ENCODE measurements at regions not wholly inside any gene's neighbourhood (a gene's known extent, or its start where the extent isn't known, plus 50 kb on each side); places are given as distances from the start of the nearest gene placed in this dataset.

DNA sequence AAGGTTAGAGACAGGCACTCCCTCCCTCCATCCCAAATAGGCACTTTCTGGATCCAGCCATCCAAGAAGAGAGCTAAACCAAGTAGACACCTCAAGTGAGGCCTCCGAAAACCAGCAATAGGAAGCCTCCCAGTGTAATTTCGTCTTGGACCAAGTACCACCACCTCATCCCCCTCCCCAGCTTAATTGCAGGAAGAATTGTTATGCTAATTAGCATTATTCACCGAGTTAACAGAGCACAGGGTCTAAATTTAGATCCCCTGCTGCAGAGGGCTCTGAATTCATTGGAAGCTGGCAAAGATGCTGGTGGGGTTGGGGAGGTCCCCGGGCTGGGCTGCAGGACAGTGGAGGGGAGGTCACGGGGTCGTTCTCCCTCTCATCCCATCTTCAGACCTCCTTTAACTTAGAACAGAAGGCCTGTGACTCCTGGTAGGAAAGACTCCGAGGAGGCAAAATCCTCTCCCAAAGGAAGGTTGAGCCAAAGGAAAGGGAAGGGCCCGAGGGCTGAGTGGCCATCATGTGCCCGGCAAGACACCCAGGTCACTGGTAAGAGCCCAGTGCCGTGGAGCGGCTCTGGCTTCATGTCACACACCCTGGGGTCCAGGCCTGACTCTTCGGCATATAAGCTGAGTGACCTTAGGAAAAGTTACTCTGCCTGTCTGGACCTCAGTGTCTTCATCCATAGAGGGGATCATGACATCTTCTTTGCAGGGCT is 209.2 kb upstream of the GRIK3 start:
- DNase-seq: no peak

DNA sequence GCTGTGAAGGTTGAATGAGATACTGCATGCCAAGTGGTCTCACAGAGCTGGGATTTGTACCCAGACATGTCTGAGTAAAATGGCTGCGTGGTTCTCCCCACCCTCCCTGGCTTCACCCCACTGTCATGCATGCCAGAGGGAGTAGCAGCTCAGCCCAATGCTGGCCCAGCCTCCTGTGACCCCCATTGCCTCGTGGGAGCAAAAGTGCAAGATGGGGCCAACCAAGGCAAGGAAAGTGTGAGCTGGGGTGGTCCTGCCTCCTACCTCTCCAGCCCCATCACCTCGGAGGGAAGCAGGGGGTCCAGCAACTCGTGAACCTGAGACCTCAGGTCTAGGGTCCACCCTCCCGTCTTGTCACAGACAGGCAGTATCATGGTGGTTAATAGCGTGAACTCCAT is 209.8 kb upstream of the GRIK3 start:
- DNase-seq: no peak

GRCh38 chr1:37244815-37245214 is 210.5 kb upstream of the GRIK3 start:
- no peak for DNase-seq

- no peak for DNase-seq
These were observed 212.3 kb upstream of the GRIK3 start for GRCh38 chr1:37246631-37247030.

DNA sequence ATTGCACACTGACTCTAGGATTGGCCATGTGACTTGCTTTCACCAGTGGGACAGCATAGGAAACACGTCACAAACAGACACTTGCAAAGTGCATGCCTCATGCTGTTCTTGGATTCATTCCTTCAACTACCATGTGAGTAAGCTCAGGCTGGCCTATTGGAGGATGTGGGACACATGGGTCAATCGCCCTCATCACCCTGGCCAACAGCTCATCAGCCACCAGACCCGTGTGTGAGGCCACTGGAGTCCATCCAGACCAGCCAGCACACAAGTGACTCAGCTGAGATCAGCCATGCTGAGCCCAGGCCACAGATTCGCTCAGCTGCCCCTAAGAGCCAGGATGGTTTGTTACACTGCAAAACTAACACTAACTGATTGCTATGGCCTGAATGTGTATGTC is 216.1 kb upstream of the GRIK3 start:
- no peak for DNase-seq

- no peak for DNase-seq
These were observed 219.1 kb upstream of the ZC3H12A start for GRCh38 chr1:37255136-37255795.

DNA sequence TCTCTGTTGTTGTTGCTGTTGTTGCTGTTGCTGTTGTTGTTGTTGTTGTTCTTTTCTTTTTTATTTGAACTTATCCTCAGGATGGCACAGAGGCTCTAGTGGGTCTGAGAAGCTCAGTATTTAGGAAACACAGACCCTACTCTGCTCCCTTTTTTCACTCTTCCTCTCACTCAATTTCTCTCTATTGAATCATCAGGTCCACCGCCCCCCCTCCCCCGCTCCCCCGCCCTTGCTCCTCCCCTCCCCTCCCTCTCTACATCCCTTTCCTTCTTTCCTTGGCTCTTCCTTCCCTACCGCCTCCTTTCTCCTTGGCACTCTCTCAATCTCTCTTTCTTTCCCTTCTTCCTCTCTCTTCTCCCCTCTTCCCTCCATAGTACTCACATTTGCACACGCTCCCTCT is 218.5 kb upstream of the ZC3H12A start:
- no peak for DNase-seq

GRCh38 chr1:37257646-37258045 is 216.7 kb upstream of the ZC3H12A start:
- no peak for DNase-seq

DNA sequence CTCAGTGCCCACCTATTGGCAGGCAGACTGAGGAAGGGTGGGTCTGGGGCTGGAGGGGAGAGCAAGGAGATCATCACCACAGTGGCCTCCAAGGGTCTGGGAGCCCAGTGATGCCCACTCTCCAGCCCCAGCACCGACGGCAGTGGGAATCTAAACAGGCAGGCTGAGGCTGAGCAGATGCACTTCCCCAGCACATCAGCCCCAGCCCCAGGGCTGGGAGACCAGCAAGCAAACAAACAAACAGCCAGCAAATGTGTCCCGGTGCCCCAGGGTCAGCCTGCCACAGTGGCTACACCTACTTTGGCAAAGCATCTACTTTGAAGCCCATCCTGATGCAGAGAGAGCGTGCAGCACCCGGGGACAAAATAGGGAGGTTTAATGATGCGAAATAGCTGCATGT is 216.3 kb upstream of the ZC3H12A start:
- no peak for DNase-seq

- DNase-seq: no peak
These were observed 215.4 kb upstream of the ZC3H12A start for GRCh38 chr1:37259019-37259418.

- DNase-seq: no peak
These were observed 213.3 kb upstream of the ZC3H12A start for GRCh38 chr1:37261129-37261528.

- no peak for DNase-seq
These were observed 211.8 kb upstream of the ZC3H12A start for GRCh38 chr1:37262439-37263170.

- no peak for DNase-seq
These were observed 209.2 kb upstream of the ZC3H12A start for GRCh38 chr1:37265156-37265555.

- no peak for DNase-seq
These were observed 208.4 kb upstream of the ZC3H12A start for GRCh38 chr1:37265786-37266667.

GRCh38 chr1:37267111-37267835 is 207.1 kb upstream of the ZC3H12A start:
- no peak for DNase-seq

DNA sequence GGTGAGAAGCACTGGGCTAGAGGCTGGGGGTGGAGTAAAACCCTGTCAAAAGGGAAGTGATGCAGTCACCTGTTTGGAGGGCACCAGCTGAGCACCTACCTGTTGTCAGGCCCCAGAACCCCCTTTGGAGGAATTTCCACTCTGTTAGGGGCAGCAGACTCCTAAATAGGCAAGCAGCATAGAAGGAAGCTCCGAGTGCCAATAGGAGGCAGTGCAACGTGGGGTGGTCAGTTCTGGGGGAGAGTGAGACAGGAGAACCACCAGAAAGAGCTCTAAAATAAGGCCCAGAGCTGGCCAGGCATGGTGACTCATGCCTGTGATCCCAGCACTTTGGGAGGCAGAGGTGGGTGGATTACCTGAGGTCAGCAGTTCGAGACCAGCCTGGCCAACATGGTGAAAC is 203.7 kb upstream of the ZC3H12A start:
- DNase-seq: no peak

GRCh38 chr1:37272626-37273025 is 201.8 kb upstream of the ZC3H12A start:
- no peak for DNase-seq

GRCh38 chr1:37274486-37274885 is 199.9 kb upstream of the ZC3H12A start:
- no peak for DNase-seq

GRCh38 chr1:37274938-37275631 is 199.3 kb upstream of the ZC3H12A start:
- no peak for DNase-seq

- no peak for DNase-seq
These were observed 197.0 kb upstream of the ZC3H12A start for GRCh38 chr1:37277366-37277765.

- DNase-seq: no peak
These were observed 193.0 kb upstream of the ZC3H12A start for GRCh38 chr1:37281354-37281753.

- no peak for DNase-seq
These were observed 191.6 kb upstream of the ZC3H12A start for GRCh38 chr1:37282764-37283163.
